GM19455 (cell line): ENCODE measurements at regions not wholly inside any gene's neighbourhood (a gene's known extent, or its start where the extent isn't known, plus 50 kb on each side); places are given as distances from the start of the nearest gene placed in this dataset.
"Not testable (repeated sequence)": the region's sequence is repeated elsewhere in the genome, so short reads cannot be mapped to it uniquely, and the experiment has no call there.

Experiments used
- ATAC-seq: cut with Tn5 transposase; IDR thresholded peaks from one replicate; pipeline ENCODE4 v1.9.1; 2021; ENCODE audit not compliant: unreplicated experiment

GRCh38 chr18:28494151-28494550 lies 317.2 kb upstream of the CDH2 start:
- no peak for ATAC-seq

DNA sequence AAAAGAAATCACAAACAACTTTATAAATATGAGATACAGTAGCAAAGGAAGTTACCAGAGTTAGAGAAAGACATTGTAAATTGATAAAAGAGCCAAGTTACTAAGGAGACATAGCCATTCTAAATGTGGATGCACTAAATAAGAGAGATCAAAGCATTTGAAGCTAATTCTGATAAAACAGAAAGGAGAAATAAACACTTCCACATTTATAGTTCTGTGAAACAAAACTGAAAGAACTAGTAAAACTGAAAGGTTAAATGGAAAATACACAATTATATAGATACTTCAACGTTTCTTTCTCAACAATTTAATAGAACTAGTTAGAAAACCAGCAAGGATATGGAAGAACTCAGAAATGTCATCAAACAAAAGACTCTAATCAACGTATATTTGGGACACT lies 309.0 kb upstream of the CDH2 start:
- peak; percentile 85 for ATAC-seq

GRCh38 chr18:28485210-28485801 lies 308.4 kb upstream of the CDH2 start:
- peak; percentile 32 for ATAC-seq

DNA sequence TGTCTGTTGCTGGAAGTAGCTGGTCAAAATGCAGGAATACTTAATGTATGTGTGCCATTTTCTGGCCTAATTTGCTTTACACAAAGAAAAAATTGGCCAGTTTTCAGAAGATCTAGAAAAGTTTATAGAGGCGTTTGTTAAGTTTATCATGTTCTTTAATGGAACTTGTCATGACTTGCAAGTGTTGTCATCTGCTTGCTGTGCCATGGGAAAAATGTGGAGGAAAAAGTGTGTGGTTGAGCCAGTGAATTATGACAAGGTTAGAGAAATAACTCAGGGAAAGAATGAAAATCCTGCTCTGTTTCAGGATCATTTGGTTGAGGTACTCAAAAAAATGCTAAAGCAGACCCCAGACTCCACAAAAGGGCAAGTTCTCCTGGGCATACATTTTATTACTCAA lies 301.6 kb upstream of the CDH2 start:
- no peak for ATAC-seq

GRCh38 chr18:28476302-28476701 lies 299.4 kb upstream of the CDH2 start:
- no peak for ATAC-seq

DNA sequence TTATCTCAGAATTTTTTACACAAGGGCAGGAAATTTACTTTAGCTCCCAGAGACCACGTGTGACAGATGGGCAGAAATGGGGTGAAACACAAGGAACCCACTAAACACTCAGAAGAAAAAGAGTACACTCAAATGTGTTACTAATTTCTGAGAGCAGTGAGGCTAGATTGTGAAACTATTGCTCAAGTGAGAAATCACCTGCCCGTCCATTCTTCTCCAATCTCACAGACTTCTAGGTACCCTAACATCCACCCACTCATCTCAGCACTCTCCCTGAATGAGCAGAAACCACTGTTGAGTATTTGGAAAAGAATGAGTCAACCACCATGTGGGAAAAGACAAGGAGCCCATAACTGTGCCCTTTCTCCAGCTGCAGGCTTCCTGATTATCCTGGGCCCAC lies 293.0 kb upstream of the CDH2 start:
- ATAC-seq, result no peak

DNA sequence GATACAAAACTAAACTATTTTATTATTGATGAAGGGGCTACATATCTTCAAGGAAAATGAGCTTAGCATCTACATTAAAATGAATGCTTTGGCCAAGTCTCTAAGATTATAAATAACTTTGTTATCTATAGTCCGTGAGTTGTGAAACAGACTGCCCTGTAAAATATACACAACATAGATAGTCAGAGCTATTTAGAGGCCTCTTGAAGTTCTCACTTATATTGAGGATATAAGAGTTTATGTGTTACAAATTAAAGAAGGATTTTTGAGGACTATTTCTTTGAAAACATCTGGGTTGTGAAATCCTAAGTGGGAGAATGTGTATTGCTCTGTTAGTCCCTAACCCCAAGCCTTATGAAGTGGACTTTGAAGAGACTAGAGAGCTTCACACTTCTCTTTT lies 292.0 kb upstream of the CDH2 start:
- ATAC-seq, result no peak

- no peak for ATAC-seq
Observed at GRCh38 chr18:28466204-28466603, 289.3 kb upstream of the CDH2 start.

DNA sequence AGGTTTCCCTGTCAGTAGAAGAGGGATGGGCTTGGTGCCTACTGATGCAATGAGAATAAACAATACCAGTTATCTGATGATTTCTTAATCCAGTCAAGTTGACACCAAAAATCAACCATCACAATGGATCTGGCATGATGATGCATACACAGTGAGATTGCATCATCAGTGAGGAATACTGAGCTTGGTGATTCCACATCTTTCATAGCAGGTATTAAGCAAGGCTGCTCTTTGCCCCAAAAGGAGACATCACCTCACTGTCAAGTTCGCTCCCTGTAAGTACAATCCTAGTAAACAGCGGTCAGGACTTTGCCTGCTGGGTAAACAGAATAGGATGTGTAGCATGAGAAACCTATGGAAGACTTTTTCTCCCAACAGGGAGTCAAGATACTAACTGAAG lies 282.7 kb upstream of the CDH2 start:
- ATAC-seq, result no peak

DNA sequence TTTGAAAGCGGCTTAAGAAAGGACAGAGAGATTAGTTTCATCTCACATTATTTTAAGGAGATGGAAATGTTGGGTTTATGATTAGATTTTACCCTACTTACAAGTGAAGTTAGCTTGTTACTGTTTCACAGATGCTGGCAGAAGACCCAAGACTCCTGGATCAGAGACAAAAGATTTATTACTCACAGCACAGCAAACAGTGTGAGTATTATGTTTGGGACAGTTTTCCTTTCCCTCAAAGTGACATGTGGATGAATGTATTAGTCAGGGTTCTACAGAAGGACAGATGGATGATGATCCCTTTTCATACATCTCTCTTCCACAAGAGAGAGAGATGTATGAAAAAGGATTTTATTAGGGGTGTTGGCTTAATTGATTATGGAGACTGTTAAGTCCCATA lies 281.8 kb upstream of the CDH2 start:
- no peak for ATAC-seq

- ATAC-seq, result no peak
Observed at GRCh38 chr18:28457784-28458183, 280.9 kb upstream of the CDH2 start.

- ATAC-seq, result no peak
Observed at GRCh38 chr18:28455971-28456370, 279.0 kb upstream of the CDH2 start.

DNA sequence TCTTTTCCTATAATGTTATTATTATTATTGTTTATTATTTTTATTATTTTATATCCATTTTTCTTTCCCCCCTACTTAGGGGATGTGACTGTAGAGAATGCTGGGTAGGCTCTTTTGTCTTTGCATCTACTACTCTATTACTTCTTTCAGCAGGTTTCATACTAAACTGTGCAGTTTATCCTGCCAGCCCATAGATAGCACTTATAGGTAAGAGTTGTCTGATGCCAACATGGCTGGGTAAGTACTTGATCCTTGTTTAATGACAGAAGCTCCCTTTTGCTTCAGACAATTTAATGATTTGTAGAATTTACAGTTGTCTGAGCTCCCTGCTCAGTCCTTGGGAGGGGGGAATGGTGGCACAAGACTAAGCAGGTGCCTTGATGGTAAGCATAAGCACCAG lies 262.9 kb upstream of the CDH2 start:
- ATAC-seq, result no peak

DNA sequence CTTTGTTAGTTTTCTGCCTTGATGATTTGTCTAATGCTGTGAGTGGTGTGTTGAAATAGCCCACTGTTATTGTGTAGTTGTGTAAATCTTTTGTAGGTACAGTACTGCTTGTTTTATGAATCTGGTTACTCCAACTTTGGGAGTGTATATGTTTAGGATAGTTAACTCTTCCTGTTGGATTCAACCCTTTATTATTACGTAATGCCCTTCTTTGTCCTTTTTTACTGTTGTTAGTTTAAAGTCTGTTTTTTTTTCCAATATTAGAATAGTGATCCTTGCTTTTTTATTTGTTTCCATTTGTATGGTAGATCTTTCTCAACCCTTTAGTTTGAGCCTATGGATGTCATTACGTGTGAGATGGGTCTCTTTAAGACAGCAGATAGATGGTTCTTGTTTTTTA lies 261.5 kb upstream of the CDH2 start:
- no peak for ATAC-seq

- ATAC-seq, result no peak
Observed at GRCh38 chr18:28432339-28432738, 255.4 kb upstream of the CDH2 start.

GRCh38 chr18:28425886-28426285 lies 249.0 kb upstream of the CDH2 start:
- no peak for ATAC-seq

DNA sequence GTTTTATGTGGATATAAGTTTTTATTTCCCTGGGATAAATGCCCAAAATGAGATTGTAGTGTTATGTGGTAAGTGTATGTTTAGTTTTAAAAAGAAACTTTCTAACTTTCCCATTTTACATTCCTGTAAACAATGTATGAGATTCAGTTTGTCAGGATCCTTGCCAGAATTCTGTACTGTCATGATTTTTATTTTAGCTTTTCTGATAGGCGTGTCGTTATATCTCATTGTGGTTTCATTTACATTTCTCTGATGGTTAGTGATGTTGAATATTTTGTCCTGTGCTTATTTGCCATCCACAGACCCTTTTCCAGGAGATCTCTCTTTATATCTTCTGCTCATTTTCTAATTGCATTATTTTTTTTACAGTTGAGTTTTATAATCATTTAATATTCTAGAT lies 245.6 kb upstream of the CDH2 start:
- no peak for ATAC-seq

DNA sequence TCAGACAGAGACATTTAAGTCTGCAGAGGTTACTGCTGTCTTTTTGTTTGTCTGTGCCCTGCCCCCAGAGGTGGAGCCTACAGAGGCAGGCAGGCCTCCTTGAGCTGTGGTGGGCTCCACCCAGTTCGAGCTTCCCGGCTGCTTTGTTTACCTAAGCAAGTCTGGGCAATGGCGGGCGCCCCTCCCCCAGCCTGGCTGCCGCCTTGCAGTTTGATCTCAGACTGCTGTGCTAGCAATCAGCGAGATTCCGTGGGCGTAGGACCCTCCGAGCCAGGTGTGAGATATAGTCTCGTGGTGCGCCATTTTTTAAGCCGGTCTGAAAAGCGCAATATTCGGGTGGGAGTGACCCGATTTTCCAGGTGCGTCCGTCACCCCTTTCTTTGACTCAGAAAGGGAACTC lies 245.0 kb upstream of the CDH2 start:
- ATAC-seq, result not testable (repeated sequence)

GRCh38 chr18:28412521-28412920 lies 235.6 kb upstream of the CDH2 start:
- ATAC-seq, result no peak

- no peak for ATAC-seq
Observed at GRCh38 chr18:28411806-28412205, 234.9 kb upstream of the CDH2 start.

DNA sequence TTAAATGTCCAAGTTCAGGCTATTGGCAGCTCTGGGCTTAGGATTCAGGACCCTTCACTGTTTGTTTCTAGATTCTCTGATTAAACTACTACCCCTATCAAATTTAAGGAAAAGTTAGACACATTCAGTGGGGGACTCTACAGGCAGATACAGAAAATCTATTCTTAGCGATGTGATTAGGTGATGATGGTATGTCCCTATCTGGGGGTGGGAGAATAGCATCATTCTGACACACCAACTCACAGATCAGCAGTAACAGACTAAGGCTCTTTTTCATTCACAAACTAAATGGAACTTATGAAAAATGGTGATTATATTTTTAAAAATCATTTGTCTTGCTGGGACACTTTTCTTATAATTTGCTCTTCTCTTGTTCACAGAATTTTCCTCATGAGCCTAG lies 232.9 kb upstream of the CDH2 start:
- ATAC-seq, result no peak

GRCh38 chr18:28408528-28408927 lies 231.6 kb upstream of the CDH2 start:
- ATAC-seq, result no peak

DNA sequence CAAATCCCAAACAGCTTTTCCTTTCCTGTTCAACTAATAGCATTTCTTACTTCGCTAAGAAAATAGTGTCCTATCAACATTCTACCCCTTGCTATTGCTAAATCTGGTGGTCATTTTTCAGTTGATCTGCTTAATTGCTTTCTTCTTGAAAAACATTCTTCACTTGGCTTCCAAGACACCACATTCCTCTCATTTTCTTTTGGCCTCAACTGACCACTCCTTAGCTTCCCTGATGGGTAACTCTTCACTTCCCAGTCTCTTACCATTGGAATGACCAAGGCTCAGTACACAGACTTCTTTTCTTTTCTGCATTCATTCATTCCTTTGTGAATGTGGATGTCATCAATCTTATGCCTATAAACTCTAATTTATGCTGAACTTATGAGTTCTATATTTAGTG lies 230.8 kb upstream of the CDH2 start:
- no peak for ATAC-seq

DNA sequence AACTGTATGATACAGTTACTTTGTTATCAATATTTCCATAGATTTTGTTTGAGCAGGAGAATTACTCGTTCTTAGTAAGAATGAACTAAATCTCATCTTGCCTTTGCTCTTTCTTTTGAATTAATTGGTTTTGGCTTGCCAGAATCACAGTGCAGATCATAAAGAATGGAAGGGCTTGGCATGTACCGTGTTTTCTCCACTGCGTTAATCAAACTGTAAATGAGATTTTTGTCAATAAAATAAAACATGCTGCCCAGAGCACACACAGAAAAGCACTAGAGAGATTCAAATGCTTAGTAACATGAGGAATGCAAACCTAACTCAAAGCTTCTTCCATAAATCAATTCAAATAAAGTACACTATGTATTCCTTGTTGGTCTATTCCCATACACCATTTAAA lies 229.6 kb upstream of the CDH2 start:
- ATAC-seq, result no peak
